IgD-negative memory B cell (primary cell): ENCODE measurements at regions not wholly inside any gene's neighbourhood (a gene's known extent, or its start where the extent isn't known, plus 50 kb on each side); places are given as distances from the start of the nearest gene placed in this dataset.

Source experiments
- H3K27ac Mint-ChIP-seq, 3 donors: one replicate each; pipeline ENCODE4 v1.8.0; 2020 to 2022; ENCODE audit warnings: mild to moderate bottlenecking in 3 of 3, mixed read lengths in 3 of 3, moderate library complexity in 1 of 3
- H3K27me3 Mint-ChIP-seq: one replicate; pipeline ENCODE4 v1.8.0; 2021; ENCODE audit warnings: mixed read lengths
- H3K36me3 Mint-ChIP-seq: one replicate; pipeline ENCODE4 v1.8.0; 2020; ENCODE audit warnings: mild to moderate bottlenecking, mixed read lengths
- H3K4me1 Mint-ChIP-seq, 3 donors: one replicate each; pipeline ENCODE4 v1.8.0; 2020 to 2022; ENCODE audit warnings: mixed read lengths in 3 of 3, mild to moderate bottlenecking in 1 of 3
- H3K4me3 Mint-ChIP-seq, 4 donors: one replicate each; pipeline ENCODE4 v1.8.0; 2020 to 2022; ENCODE audit warnings: mild to moderate bottlenecking in 4 of 4, mixed read lengths in 4 of 4, moderate library complexity in 3 of 4
- H3K9me3 Mint-ChIP-seq, 3 donors: one replicate each; pipeline ENCODE4 v1.8.0; 2020 to 2021; ENCODE audit warnings: mixed read lengths in 3 of 3, mild to moderate bottlenecking in 1 of 3

GRCh38 chr9:118533850-118534249 is 829.6 kb downstream of the TLR4 start:
- no peaks in the 10 kb centered on the region for H3K27me3 Mint-ChIP-seq
- H3K9me3 Mint-ChIP-seq = peaks cover 0 to 4% (median 4%) of the 10 kb centered on the region in 3 donors
- H3K4me1 Mint-ChIP-seq = no peaks in the 10 kb centered on the region
- H3K4me3 Mint-ChIP-seq = no peak overlapping the region
- no peaks in the 10 kb centered on the region for H3K36me3 Mint-ChIP-seq
- H3K27ac Mint-ChIP-seq = no peak overlapping the region

- H3K4me3 Mint-ChIP-seq = no peak overlapping the region
- H3K27me3 Mint-ChIP-seq = no peaks in the 10 kb centered on the region
- no peak overlapping the region for H3K27ac Mint-ChIP-seq
- H3K36me3 Mint-ChIP-seq = no peaks in the 10 kb centered on the region
- peaks cover 0 to 4% (median 0%) of the 10 kb centered on the region in 3 donors for H3K9me3 Mint-ChIP-seq
- H3K4me1 Mint-ChIP-seq = no peaks in the 10 kb centered on the region
Observed at GRCh38 chr9:118536153-118536552, 832.0 kb downstream of the TLR4 start.

- Mint-ChIP-seq H3K4me3 (no peak overlapping the region), H3K27me3 (no peaks in the 10 kb centered on the region), H3K27ac (no peak overlapping the region), H3K36me3 (no peaks in the 10 kb centered on the region), H3K9me3 (peaks cover 0 to 4% (median 0%) of the 10 kb centered on the region in 3 donors), H3K4me1 (no peaks in the 10 kb centered on the region)
Observed at GRCh38 chr9:118538959-118539358, 830.3 kb downstream of the BRINP1 start.

GRCh38 chr9:118553465-118553864 is 815.8 kb downstream of the BRINP1 start:
- H3K27me3 Mint-ChIP-seq = no peaks in the 10 kb centered on the region
- no peak overlapping the region for H3K4me3 Mint-ChIP-seq
- no peaks in the 10 kb centered on the region for H3K4me1 Mint-ChIP-seq
- no peak overlapping the region for H3K27ac Mint-ChIP-seq
- peaks cover 0 to 16% (median 5%) of the 10 kb centered on the region in 3 donors for H3K9me3 Mint-ChIP-seq
- no peaks in the 10 kb centered on the region for H3K36me3 Mint-ChIP-seq

- peaks cover 0 to 12% (median 5%) of the 10 kb centered on the region in 3 donors for H3K9me3 Mint-ChIP-seq
- H3K4me3 Mint-ChIP-seq = no peak overlapping the region
- no peak overlapping the region for H3K27ac Mint-ChIP-seq
- H3K36me3 Mint-ChIP-seq = no peaks in the 10 kb centered on the region
- no peaks in the 10 kb centered on the region for H3K4me1 Mint-ChIP-seq
- no peaks in the 10 kb centered on the region for H3K27me3 Mint-ChIP-seq
Observed at GRCh38 chr9:118554987-118555386, 814.2 kb downstream of the BRINP1 start.

- no peaks in the 10 kb centered on the region for H3K4me1 Mint-ChIP-seq
- no peak overlapping the region for H3K27ac Mint-ChIP-seq
- H3K36me3 Mint-ChIP-seq = no peaks in the 10 kb centered on the region
- peaks cover 0 to 12% (median 5%) of the 10 kb centered on the region in 3 donors for H3K9me3 Mint-ChIP-seq
- no peak overlapping the region for H3K4me3 Mint-ChIP-seq
- H3K27me3 Mint-ChIP-seq = no peaks in the 10 kb centered on the region
Observed at GRCh38 chr9:118558026-118558425, 811.2 kb downstream of the BRINP1 start.

- Mint-ChIP-seq H3K4me3 (no peak overlapping the region), H3K27ac (no peak overlapping the region), H3K4me1 (no peaks in the 10 kb centered on the region), H3K36me3 (no peaks in the 10 kb centered on the region), H3K9me3 (peaks cover 0 to 12% (median 5%) of the 10 kb centered on the region in 3 donors), H3K27me3 (no peaks in the 10 kb centered on the region)
Observed at GRCh38 chr9:118558891-118559290, 810.3 kb downstream of the BRINP1 start.

GRCh38 chr9:118561051-118561450 is 808.2 kb downstream of the BRINP1 start:
- H3K27ac Mint-ChIP-seq = no peak overlapping the region
- no peak overlapping the region for H3K4me3 Mint-ChIP-seq
- no peaks in the 10 kb centered on the region for H3K27me3 Mint-ChIP-seq
- no peaks in the 10 kb centered on the region for H3K36me3 Mint-ChIP-seq
- H3K4me1 Mint-ChIP-seq = no peaks in the 10 kb centered on the region
- peaks cover 0 to 11% (median 5%) of the 10 kb centered on the region in 3 donors for H3K9me3 Mint-ChIP-seq

GRCh38 chr9:118563677-118564076 is 805.6 kb downstream of the BRINP1 start:
- no peaks in the 10 kb centered on the region for H3K36me3 Mint-ChIP-seq
- H3K4me3 Mint-ChIP-seq = no peak overlapping the region
- peaks cover 0 to under 1% (median under 1%) of the 10 kb centered on the region in 3 donors for H3K9me3 Mint-ChIP-seq
- no peaks in the 10 kb centered on the region for H3K4me1 Mint-ChIP-seq
- no peaks in the 10 kb centered on the region for H3K27me3 Mint-ChIP-seq
- no peak overlapping the region for H3K27ac Mint-ChIP-seq

- Mint-ChIP-seq H3K36me3 (no peaks in the 10 kb centered on the region), H3K4me3 (no peak overlapping the region), H3K9me3 (peaks cover 0 to 5% (median 2%) of the 10 kb centered on the region in 3 donors), H3K27ac (no peak overlapping the region), H3K27me3 (no peaks in the 10 kb centered on the region), H3K4me1 (no peaks in the 10 kb centered on the region)
Observed at GRCh38 chr9:118567861-118568260, 801.4 kb downstream of the BRINP1 start.

GRCh38 chr9:118568704-118569103 is 800.5 kb downstream of the BRINP1 start:
- Mint-ChIP-seq H3K4me1 (no peaks in the 10 kb centered on the region), H3K27me3 (no peaks in the 10 kb centered on the region), H3K36me3 (no peaks in the 10 kb centered on the region)

GRCh38 chr9:118569148-118569547 is 800.1 kb downstream of the BRINP1 start:
- no peak overlapping the region for H3K4me3 Mint-ChIP-seq
- peaks cover 2 to 5% (median 2%) of the 10 kb centered on the region in 3 donors for H3K9me3 Mint-ChIP-seq
- H3K27me3 Mint-ChIP-seq = no peaks in the 10 kb centered on the region
- H3K27ac Mint-ChIP-seq = no peak overlapping the region
- no peaks in the 10 kb centered on the region for H3K4me1 Mint-ChIP-seq
- H3K36me3 Mint-ChIP-seq = no peaks in the 10 kb centered on the region

More at GRCh38 chr9:118568704-118569103, 800.5 kb downstream of the BRINP1 start:
- Mint-ChIP-seq H3K9me3 (peaks cover 2 to 5% (median 2%) of the 10 kb centered on the region in 3 donors), H3K27ac (no peak overlapping the region), H3K4me3 (peak overlapping the region in 1 of 4 donors; percentile 45)

- Mint-ChIP-seq H3K27ac (no peak overlapping the region), H3K36me3 (no peaks in the 10 kb centered on the region), H3K4me1 (no peaks in the 10 kb centered on the region), H3K4me3 (no peak overlapping the region), H3K9me3 (peaks cover 2 to 8% (median 5%) of the 10 kb centered on the region in 3 donors), H3K27me3 (no peaks in the 10 kb centered on the region)
Observed at GRCh38 chr9:118570066-118570465, 799.2 kb downstream of the BRINP1 start.

- H3K4me1 Mint-ChIP-seq = no peaks in the 10 kb centered on the region
- peaks cover 2 to 11% (median 3%) of the 10 kb centered on the region in 3 donors for H3K9me3 Mint-ChIP-seq
- H3K36me3 Mint-ChIP-seq = no peaks in the 10 kb centered on the region
- no peaks in the 10 kb centered on the region for H3K27me3 Mint-ChIP-seq
- H3K27ac Mint-ChIP-seq = no peak overlapping the region
- H3K4me3 Mint-ChIP-seq = no peak overlapping the region
Observed at GRCh38 chr9:118575341-118576070, 793.7 kb downstream of the BRINP1 start.

- Mint-ChIP-seq H3K36me3 (no peaks in the 10 kb centered on the region), H3K27ac (no peak overlapping the region), H3K4me3 (no peak overlapping the region), H3K4me1 (no peaks in the 10 kb centered on the region), H3K27me3 (no peaks in the 10 kb centered on the region), H3K9me3 (peaks cover 2 to 11% (median 3%) of the 10 kb centered on the region in 3 donors)
Observed at GRCh38 chr9:118577121-118577520, 792.1 kb downstream of the BRINP1 start.

- no peak overlapping the region for H3K4me3 Mint-ChIP-seq
- H3K27me3 Mint-ChIP-seq = no peaks in the 10 kb centered on the region
- peaks cover 2 to 9% (median 3%) of the 10 kb centered on the region in 3 donors for H3K9me3 Mint-ChIP-seq
- H3K27ac Mint-ChIP-seq = no peak overlapping the region
- no peaks in the 10 kb centered on the region for H3K36me3 Mint-ChIP-seq
- no peaks in the 10 kb centered on the region for H3K4me1 Mint-ChIP-seq
Observed at GRCh38 chr9:118578467-118578866, 790.8 kb downstream of the BRINP1 start.
